Fibroblast of lung (primary cell): ENCODE measurements at regions not wholly inside any gene's neighbourhood (a gene's known extent, or its start where the extent isn't known, plus 50 kb on each side); places are given as distances from the start of the nearest gene placed in this dataset.
"Not testable (repeated sequence)": the region's sequence is repeated elsewhere in the genome, so short reads cannot be mapped to it uniquely, and the experiment has no call there.

Experiments
- DNase-seq, 2 donors: peaks; one replicate each; pipeline versions ENCODE4 v3.0.0 to v3.0.0-alpha.2; 2010; ENCODE audit warnings: low read depth in 2 of 2
- H2AFZ ChIP-seq: 2 replicates; pipeline ENCODE4 v1.5.1; 2012; ENCODE audit warnings: low read length, control low read depth, inconsistent platforms
- H3K27ac ChIP-seq: 2 replicates; pipeline ENCODE4 v1.5.1; 2011; ENCODE audit warnings: low read length, control low read depth; ENCODE audit not compliant: insufficient read depth
- H3K27me3 ChIP-seq: 2 replicates; pipeline ENCODE4 v1.5.1; 2011; ENCODE audit warnings: mild to moderate bottlenecking, low read length; ENCODE audit not compliant: control insufficient read depth, insufficient read depth
- H3K36me3 ChIP-seq: 2 replicates; pipeline ENCODE4 v1.5.1; 2011; ENCODE audit warnings: low read length; ENCODE audit not compliant: control insufficient read depth, insufficient read depth
- H3K4me1 ChIP-seq: 2 replicates; pipeline ENCODE4 v1.5.1; 2011; ENCODE audit warnings: low read length; ENCODE audit not compliant: control insufficient read depth, insufficient read depth; ENCODE audit errors: extremely low read depth
- H3K4me2 ChIP-seq: 2 replicates; pipeline ENCODE4 v1.5.1; 2011; ENCODE audit warnings: low read length, control low read depth; ENCODE audit not compliant: insufficient read depth; ENCODE audit errors: extremely low read depth
- H3K4me3 ChIP-seq, 4 experiments: fragments of 200-600 bp in 1 of 4; sonication (generic) in 1 of 4; replicated peaks in 1 of 4; 2 replicates each; pipeline ENCODE4 v1.5.1; 2011 to 2016; ENCODE audit warnings: low read length in 4 of 4, low read depth in 3 of 4, mild to moderate bottlenecking in 3 of 4, control low read depth in 2 of 4, inconsistent platforms in 1 of 4, mixed read lengths in 1 of 4; ENCODE audit not compliant: insufficient read depth in 1 of 4; ENCODE audit errors: control extremely low read depth in 1 of 4
- H3K79me2 ChIP-seq: 2 replicates; pipeline ENCODE4 v1.5.1; 2012; ENCODE audit warnings: mild to moderate bottlenecking, low read length, inconsistent platforms; ENCODE audit not compliant: control insufficient read depth, insufficient read depth
- H3K9ac ChIP-seq: 2 replicates; pipeline ENCODE4 v1.5.1; 2011; ENCODE audit warnings: mild to moderate bottlenecking, low read length, control low read depth; ENCODE audit not compliant: insufficient read depth
- H3K9me3 ChIP-seq: 2 replicates; pipeline ENCODE4 v1.5.1; 2012; ENCODE audit warnings: low read depth, low read length; ENCODE audit not compliant: control insufficient read depth, insufficient read depth
- H4K20me1 ChIP-seq: 2 replicates; pipeline ENCODE4 v1.5.1; 2011; ENCODE audit warnings: low read length; ENCODE audit not compliant: control insufficient read depth, insufficient read depth; ENCODE audit errors: extremely low read depth
- CTCF ChIP-seq, 2 donors: IDR thresholded peaks in 1 of 2; conservative IDR thresholded peaks in 1 of 2; 1 replicate in 1 of 2; 2 replicates in 1 of 2; pipeline ENCODE4 v1.5.1; 2011 to 2012; ENCODE audit warnings: low read length in 2 of 2, control low read depth in 1 of 2, inconsistent platforms in 1 of 2, low read depth in 1 of 2, mild to moderate bottlenecking in 1 of 2
- EZH2 ChIP-seq: IDR thresholded peaks from 2 replicates; pipeline ENCODE4 v1.5.1; 2012; ENCODE audit warnings: low read length, control low read depth, mild to moderate bottlenecking; ENCODE audit errors: missing control alignments

DNA sequence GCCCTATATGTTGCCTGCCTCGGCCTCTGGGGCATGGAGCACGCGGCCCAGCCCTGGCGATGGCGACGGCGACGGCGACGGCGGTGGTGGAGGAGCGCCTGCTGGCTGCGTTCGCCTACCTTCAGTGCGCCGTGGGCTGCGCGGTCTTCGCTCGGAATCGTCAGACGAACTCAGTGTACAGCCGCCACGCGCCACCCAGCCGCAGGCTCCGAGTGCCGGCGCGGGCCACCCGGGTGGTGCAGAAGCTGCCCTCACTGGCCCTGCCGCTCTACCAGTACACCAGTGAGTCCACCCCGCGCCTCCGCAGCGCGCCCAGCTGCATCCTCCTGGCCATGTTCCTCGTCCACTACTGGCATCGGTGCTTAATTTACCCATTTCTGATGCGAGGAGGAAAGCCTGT is 83.7 kb upstream of the F9 start:
- Histone ChIP-seq H3K4me3 (no peak overlapping the region), H3K9me3 (no peaks in the 10 kb centered on the region), H3K4me2 (no peak overlapping the region), H3K4me1 (no peaks in the 10 kb centered on the region), H2AFZ (no peak overlapping the region), H3K36me3 (no peaks in the 10 kb centered on the region), H3K9ac (no peak overlapping the region), H3K27ac (no peak overlapping the region), H3K27me3 (no peaks in the 10 kb centered on the region), H3K79me2 (no peaks in the 10 kb centered on the region), H4K20me1 (no peaks in the 10 kb centered on the region)
- TF ChIP-seq EZH2 (no peak), CTCF (conservative IDR thresholded peaks at IDR 0.05 in 1 of 2, IDR thresholded peaks at IDR 0.05 in 1 of 2; ENCODE audit: low read depth in 1 of 2, low read length in 2 of 2) (no peak)
- no peak for DNase-seq

GRCh38 chrX:139429913-139430312 is 100.6 kb upstream of the F9 start:
- peak in 1 of 2 donors; percentile 26 for DNase-seq
- Histone ChIP-seq H3K27ac (no peak overlapping the region), H3K27me3 (no peaks in the 10 kb centered on the region), H2AFZ (no peak overlapping the region), H3K4me1 (no peaks in the 10 kb centered on the region), H3K79me2 (no peaks in the 10 kb centered on the region), H3K9ac (no peak overlapping the region), H3K36me3 (no peaks in the 10 kb centered on the region), H3K4me3 (no peak overlapping the region), H3K4me2 (no peak overlapping the region), H4K20me1 (no peaks in the 10 kb centered on the region), H3K9me3 (no peaks in the 10 kb centered on the region)
- TF ChIP-seq EZH2 (no peak), CTCF (conservative IDR thresholded peaks at IDR 0.05 in 1 of 2, IDR thresholded peaks at IDR 0.05 in 1 of 2; ENCODE audit: low read depth in 1 of 2, low read length in 2 of 2) (peak in 1 of 2 donors; percentile 19)

DNA sequence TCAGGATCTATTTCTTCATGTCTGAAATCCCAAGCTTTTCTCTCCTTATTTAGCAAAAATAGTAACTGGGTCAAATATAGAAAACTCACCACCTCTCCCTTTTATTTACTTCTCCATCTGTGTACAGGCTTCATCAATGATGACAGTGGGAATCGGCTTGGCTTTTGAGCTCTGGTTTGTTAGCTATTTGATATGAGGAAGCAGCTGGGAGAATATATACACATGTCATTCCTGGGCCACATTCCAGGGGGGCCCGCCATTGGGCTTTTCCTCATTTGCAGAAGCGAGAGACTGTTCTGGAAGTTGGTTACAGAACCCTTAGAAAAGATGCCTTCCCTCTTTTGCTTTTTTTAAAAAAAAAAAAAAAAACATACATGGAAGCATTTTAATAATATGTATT is 107.4 kb upstream of the F9 start:
- no peaks in the 10 kb centered on the region for H3K27me3 ChIP-seq
- H2AFZ ChIP-seq = no peak overlapping the region
- no peaks in the 10 kb centered on the region for H3K9me3 ChIP-seq
- H3K79me2 ChIP-seq = no peaks in the 10 kb centered on the region
- TF ChIP-seq CTCF (conservative IDR thresholded peaks at IDR 0.05 in 1 of 2, IDR thresholded peaks at IDR 0.05 in 1 of 2; ENCODE audit: low read depth in 1 of 2, low read length in 2 of 2) = no peak
- no peak for DNase-seq
- H3K36me3 ChIP-seq = no peaks in the 10 kb centered on the region
- no peak overlapping the region for H3K9ac ChIP-seq
- H3K4me3 ChIP-seq = no peak overlapping the region
- H3K27ac ChIP-seq = no peak overlapping the region
- H4K20me1 ChIP-seq = no peaks in the 10 kb centered on the region
- no peak overlapping the region for H3K4me2 ChIP-seq
- H3K4me1 ChIP-seq = no peaks in the 10 kb centered on the region

GRCh38 chrX:139398258-139398657 is 132.3 kb upstream of the F9 start:
- H3K4me2 ChIP-seq, H3K9me3 ChIP-seq, H3K4me3 ChIP-seq, H3K9ac ChIP-seq, H3K4me1 ChIP-seq, H3K27ac ChIP-seq, H3K79me2 ChIP-seq, H4K20me1 ChIP-seq, DNase-seq, H3K27me3 ChIP-seq, H3K36me3 ChIP-seq, H2AFZ ChIP-seq: not testable (repeated sequence)
